ENCODE measurements at regions not wholly inside any gene's neighbourhood (a gene's known extent, or its start where the extent isn't known, plus 50 kb on each side); places are given as distances from the start of the nearest gene placed in this dataset.

DNA sequence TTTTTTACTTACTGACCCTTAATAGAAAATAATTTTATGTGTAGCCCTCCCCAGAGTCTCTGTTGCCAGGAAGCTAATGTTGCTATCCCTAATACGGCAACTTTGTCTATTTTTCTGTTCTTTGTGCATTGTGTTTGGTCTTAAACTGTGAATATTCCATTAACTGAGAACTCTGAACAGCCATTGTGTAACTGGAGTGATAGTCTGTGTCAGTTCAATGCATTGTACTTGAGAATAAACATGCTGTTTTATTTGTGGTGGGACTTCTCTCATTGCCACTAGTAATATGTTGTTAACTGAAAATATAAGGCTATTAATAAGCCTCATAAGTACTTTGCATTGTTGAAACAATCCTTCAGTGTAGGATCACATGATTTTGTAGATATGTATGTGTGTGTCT lies 278.3 kb upstream of the DMRT1 start:
- TF ChIP-seq, protein P1, sequence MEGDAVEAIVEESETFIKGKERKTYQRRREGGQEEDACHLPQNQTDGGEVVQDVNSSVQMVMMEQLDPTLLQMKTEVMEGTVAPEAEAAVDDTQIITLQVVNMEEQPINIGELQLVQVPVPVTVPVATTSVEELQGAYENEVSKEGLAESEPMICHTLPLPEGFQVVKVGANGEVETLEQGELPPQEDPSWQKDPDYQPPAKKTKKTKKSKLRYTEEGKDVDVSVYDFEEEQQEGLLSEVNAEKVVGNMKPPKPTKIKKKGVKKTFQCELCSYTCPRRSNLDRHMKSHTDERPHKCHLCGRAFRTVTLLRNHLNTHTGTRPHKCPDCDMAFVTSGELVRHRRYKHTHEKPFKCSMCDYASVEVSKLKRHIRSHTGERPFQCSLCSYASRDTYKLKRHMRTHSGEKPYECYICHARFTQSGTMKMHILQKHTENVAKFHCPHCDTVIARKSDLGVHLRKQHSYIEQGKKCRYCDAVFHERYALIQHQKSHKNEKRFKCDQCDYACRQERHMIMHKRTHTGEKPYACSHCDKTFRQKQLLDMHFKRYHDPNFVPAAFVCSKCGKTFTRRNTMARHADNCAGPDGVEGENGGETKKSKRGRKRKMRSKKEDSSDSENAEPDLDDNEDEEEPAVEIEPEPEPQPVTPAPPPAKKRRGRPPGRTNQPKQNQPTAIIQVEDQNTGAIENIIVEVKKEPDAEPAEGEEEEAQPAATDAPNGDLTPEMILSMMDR (IDR thresholded peaks at IDR 0.05), result no peak
- TF ChIP-seq POLR2A (IDR thresholded peaks at IDR 0.05), result no peak

Measured in body of pancreas (tissue), 4 donors.